Nephron progenitor cell (in vitro differentiated cells): ENCODE measurements at regions not wholly inside any gene's neighbourhood (a gene's known extent, or its start where the extent isn't known, plus 50 kb on each side); places are given as distances from the start of the nearest gene placed in this dataset.

Source experiments
- DNase-seq: peaks from one replicate; pipeline ENCODE4 v3.0.0; 2021
- H3K27ac Mint-ChIP-seq: 2 replicates; pipeline ENCODE4 v1.8.0; 2021; ENCODE audit warnings: mild to moderate bottlenecking, moderate library complexity, mixed read lengths
- H3K27me3 Mint-ChIP-seq: 2 replicates; pipeline ENCODE4 v1.8.0; 2021; ENCODE audit warnings: mild to moderate bottlenecking, low read depth, mixed read lengths; ENCODE audit not compliant: poor library complexity
- H3K36me3 Mint-ChIP-seq: 2 replicates; pipeline ENCODE4 v1.8.0; 2021; ENCODE audit warnings: low read depth, mixed read lengths
- H3K4me1 Mint-ChIP-seq: 2 replicates; pipeline ENCODE4 v1.8.0; 2021; ENCODE audit warnings: mixed read lengths
- H3K4me3 Mint-ChIP-seq: 2 replicates; pipeline ENCODE4 v1.8.0; 2021; ENCODE audit warnings: mild to moderate bottlenecking, moderate library complexity, mixed read lengths
- H3K9me3 Mint-ChIP-seq: 2 replicates; pipeline ENCODE4 v1.8.0; 2021; ENCODE audit warnings: mild to moderate bottlenecking, moderate library complexity, mixed read lengths
- TF ChIP-seq, protein P1 (sequence below): fragments of 200-600 bp; sonication (generic); IDR thresholded peaks from 2 replicates; pipeline ENCODE4 v1.5.0; 2021; ENCODE audit warnings: antibody characterized with exemption

DNA sequence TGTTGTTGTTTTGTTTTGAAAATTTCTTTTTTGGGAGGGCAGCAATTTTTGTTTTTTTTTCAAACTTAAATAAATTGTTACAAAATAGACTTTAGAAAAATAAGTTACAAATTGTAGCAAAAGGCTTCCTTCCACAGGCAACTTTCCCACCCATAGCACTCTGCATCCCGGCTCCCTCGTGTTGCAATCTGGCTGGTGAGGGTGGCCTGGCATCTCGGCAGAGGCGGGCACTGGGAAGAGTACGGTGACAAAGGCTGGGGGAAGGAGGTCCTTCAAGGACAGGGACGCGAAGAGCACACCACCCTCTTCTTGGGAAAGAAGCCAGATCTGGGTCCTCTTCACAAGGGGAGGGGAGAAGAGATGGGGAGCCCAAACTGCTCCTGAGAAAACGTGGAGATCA is 379.7 kb downstream of the OLFM4 start:
- Mint-ChIP-seq H3K36me3 (no peaks in the 10 kb centered on the region), H3K9me3 (no peaks in the 10 kb centered on the region), H3K27ac (no peak overlapping the region), H3K4me3 (no peak overlapping the region), H3K4me1 (peaks cover 14% of the 10 kb centered on the region), H3K27me3 (no peaks in the 10 kb centered on the region)
- TF ChIP-seq, protein P1, sequence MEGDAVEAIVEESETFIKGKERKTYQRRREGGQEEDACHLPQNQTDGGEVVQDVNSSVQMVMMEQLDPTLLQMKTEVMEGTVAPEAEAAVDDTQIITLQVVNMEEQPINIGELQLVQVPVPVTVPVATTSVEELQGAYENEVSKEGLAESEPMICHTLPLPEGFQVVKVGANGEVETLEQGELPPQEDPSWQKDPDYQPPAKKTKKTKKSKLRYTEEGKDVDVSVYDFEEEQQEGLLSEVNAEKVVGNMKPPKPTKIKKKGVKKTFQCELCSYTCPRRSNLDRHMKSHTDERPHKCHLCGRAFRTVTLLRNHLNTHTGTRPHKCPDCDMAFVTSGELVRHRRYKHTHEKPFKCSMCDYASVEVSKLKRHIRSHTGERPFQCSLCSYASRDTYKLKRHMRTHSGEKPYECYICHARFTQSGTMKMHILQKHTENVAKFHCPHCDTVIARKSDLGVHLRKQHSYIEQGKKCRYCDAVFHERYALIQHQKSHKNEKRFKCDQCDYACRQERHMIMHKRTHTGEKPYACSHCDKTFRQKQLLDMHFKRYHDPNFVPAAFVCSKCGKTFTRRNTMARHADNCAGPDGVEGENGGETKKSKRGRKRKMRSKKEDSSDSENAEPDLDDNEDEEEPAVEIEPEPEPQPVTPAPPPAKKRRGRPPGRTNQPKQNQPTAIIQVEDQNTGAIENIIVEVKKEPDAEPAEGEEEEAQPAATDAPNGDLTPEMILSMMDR = no peak
- no peak for DNase-seq

- H3K27me3 Mint-ChIP-seq = no peaks in the 10 kb centered on the region
- H3K36me3 Mint-ChIP-seq = no peaks in the 10 kb centered on the region
- H3K27ac Mint-ChIP-seq = no peak overlapping the region
Measured at GRCh38 chr13:53408847-53409568, 380.4 kb downstream of the OLFM4 start.

GRCh38 chr13:53411463-53411862 is 382.9 kb downstream of the OLFM4 start:
- DNase-seq = no peak
- TF ChIP-seq, protein P1 = no peak
- Mint-ChIP-seq H3K36me3 (no peaks in the 10 kb centered on the region), H3K9me3 (no peaks in the 10 kb centered on the region), H3K27me3 (no peaks in the 10 kb centered on the region), H3K27ac (no peak overlapping the region), H3K4me3 (no peak overlapping the region), H3K4me1 (peaks cover 14% of the 10 kb centered on the region)

More at GRCh38 chr13:53408847-53409568, 380.4 kb downstream of the OLFM4 start:
- TF ChIP-seq, protein P1 = no peak
- Mint-ChIP-seq H3K9me3 (no peaks in the 10 kb centered on the region), H3K4me1 (peaks cover 18% of the 10 kb centered on the region), H3K4me3 (no peak overlapping the region)
- no peak for DNase-seq

GRCh38 chr13:53415135-53415534 is 386.5 kb downstream of the OLFM4 start:
- Mint-ChIP-seq H3K36me3 (no peaks in the 10 kb centered on the region), H3K27ac (no peak overlapping the region), H3K9me3 (no peaks in the 10 kb centered on the region), H3K4me1 (peaks cover 14% of the 10 kb centered on the region), H3K27me3 (no peaks in the 10 kb centered on the region), H3K4me3 (no peak overlapping the region)
- no peak for DNase-seq
- TF ChIP-seq, protein P1 = no peak

GRCh38 chr13:53417601-53418000 is 389.0 kb downstream of the OLFM4 start:
- Mint-ChIP-seq H3K27me3 (no peaks in the 10 kb centered on the region), H3K27ac (no peak overlapping the region), H3K9me3 (no peaks in the 10 kb centered on the region), H3K4me1 (peaks cover 9% of the 10 kb centered on the region), H3K4me3 (no peak overlapping the region), H3K36me3 (no peaks in the 10 kb centered on the region)
- TF ChIP-seq, protein P1 = no peak
- DNase-seq = no peak

GRCh38 chr13:53422415-53422814 is 393.8 kb downstream of the OLFM4 start:
- no peaks in the 10 kb centered on the region for H3K27me3 Mint-ChIP-seq
- TF ChIP-seq, protein P1 = no peak

More at GRCh38 chr13:53422415-53422814, 393.8 kb downstream of the OLFM4 start:
- DNase-seq = no peak
- no peak overlapping the region for H3K4me3 Mint-ChIP-seq
- H3K4me1 Mint-ChIP-seq = no peaks in the 10 kb centered on the region
- peaks cover under 1% of the 10 kb centered on the region for H3K9me3 Mint-ChIP-seq
- H3K36me3 Mint-ChIP-seq = no peaks in the 10 kb centered on the region
- H3K27ac Mint-ChIP-seq = no peak overlapping the region
